ENCODE measurements at regions not wholly inside any gene's neighbourhood (a gene's known extent, or its start where the extent isn't known, plus 50 kb on each side); places are given as distances from the start of the nearest gene placed in this dataset.

- H3K4me2 ChIP-seq (ENCODE audit: insufficient read depth, low read length), result no peak overlapping the region
- no peaks in the 10 kb centered on the region for H3K9me3 ChIP-seq (ENCODE audit: insufficient read depth, low read length, severe bottlenecking)
- ATAC-seq (ENCODE audit: insufficient read depth, low read depth), result no peak
Observed at GRCh38 chrX:10781847-10782530, 161.6 kb upstream of the MID1 start.

GRCh38 chrX:10783451-10783995, 163.1 kb upstream of the MID1 start:
- Histone ChIP-seq H3K79me2 (ENCODE audit: insufficient read depth, low read length) (no peaks in the 10 kb centered on the region), H4K20me1 (ENCODE audit: insufficient read depth, low read length) (no peaks in the 10 kb centered on the region), H3K9ac (ENCODE audit: low read depth, low read length) (no peak overlapping the region), H3K4me1 (ENCODE audit: insufficient read depth, low read length) (no peaks in the 10 kb centered on the region), H3K4me2 (ENCODE audit: insufficient read depth, low read length) (no peak overlapping the region), H3K27me3 (ENCODE audit: insufficient read depth, low read length, poor library complexity) (no peaks in the 10 kb centered on the region), H2AFZ (ENCODE audit: low read depth, low read length) (no peak overlapping the region), H3K9me3 (ENCODE audit: insufficient read depth, low read length, severe bottlenecking) (no peaks in the 10 kb centered on the region), H3K27ac (ENCODE audit: low read length) (no peak overlapping the region), H3K4me3 (ENCODE audit: low read depth in 1 of 2, low read length in 2 of 2) (no peak overlapping the region), H3K36me3 (ENCODE audit: insufficient read depth, low read length) (no peaks in the 10 kb centered on the region)
- no peak for ATAC-seq (ENCODE audit: insufficient read depth, low read depth)
- DNase-seq, result no peak
- TF ChIP-seq EZH2 (IDR thresholded peaks at IDR 0.05; ENCODE audit: borderline replicate concordance, low read depth, low read length, severe bottlenecking) (no peak), CTCF (IDR thresholded peaks at IDR 0.05; ENCODE audit: borderline replicate concordance, extremely low read depth, low read length, poor library complexity, severe bottlenecking) (no peak)

More at GRCh38 chrX:10781847-10782530, 161.6 kb upstream of the MID1 start:
- H3K36me3 ChIP-seq (ENCODE audit: insufficient read depth, low read length), result no peaks in the 10 kb centered on the region
- no peaks in the 10 kb centered on the region for H3K79me2 ChIP-seq (ENCODE audit: insufficient read depth, low read length)
- H3K27me3 ChIP-seq (ENCODE audit: insufficient read depth, low read length, poor library complexity), result no peaks in the 10 kb centered on the region
- no peaks in the 10 kb centered on the region for H3K4me1 ChIP-seq (ENCODE audit: insufficient read depth, low read length)
- no peak overlapping the region for H2AFZ ChIP-seq (ENCODE audit: low read depth, low read length)
- H4K20me1 ChIP-seq (ENCODE audit: insufficient read depth, low read length), result no peaks in the 10 kb centered on the region
- H3K9ac ChIP-seq (ENCODE audit: low read depth, low read length), result no peak overlapping the region
- TF ChIP-seq CTCF (IDR thresholded peaks at IDR 0.05; ENCODE audit: borderline replicate concordance, extremely low read depth, low read length, poor library complexity, severe bottlenecking), result no peak
- DNase-seq, result no peak
- no peak overlapping the region for H3K4me3 ChIP-seq (ENCODE audit: low read depth in 1 of 2, low read length in 2 of 2)
- no peak overlapping the region for H3K27ac ChIP-seq (ENCODE audit: low read length)

- no peak overlapping the region for H3K27ac ChIP-seq (ENCODE audit: low read length)
- no peak overlapping the region for H2AFZ ChIP-seq (ENCODE audit: low read depth, low read length)
- no peaks in the 10 kb centered on the region for H4K20me1 ChIP-seq (ENCODE audit: insufficient read depth, low read length)
- H3K4me3 ChIP-seq (ENCODE audit: low read depth in 1 of 2, low read length in 2 of 2), result no peak overlapping the region
- H3K79me2 ChIP-seq (ENCODE audit: insufficient read depth, low read length), result no peaks in the 10 kb centered on the region
- ATAC-seq (ENCODE audit: insufficient read depth, low read depth) (no peak), DNase-seq (no peak)
- H3K4me2 ChIP-seq (ENCODE audit: insufficient read depth, low read length), result no peak overlapping the region
- H3K27me3 ChIP-seq (ENCODE audit: insufficient read depth, low read length, poor library complexity), result no peaks in the 10 kb centered on the region
- TF ChIP-seq CTCF (IDR thresholded peaks at IDR 0.05; ENCODE audit: borderline replicate concordance, extremely low read depth, low read length, poor library complexity, severe bottlenecking) (no peak), EZH2 (IDR thresholded peaks at IDR 0.05; ENCODE audit: borderline replicate concordance, low read depth, low read length, severe bottlenecking) (no peak)
- H3K4me1 ChIP-seq (ENCODE audit: insufficient read depth, low read length), result no peaks in the 10 kb centered on the region
- no peaks in the 10 kb centered on the region for H3K9me3 ChIP-seq (ENCODE audit: insufficient read depth, low read length, severe bottlenecking)
- H3K9ac ChIP-seq (ENCODE audit: low read depth, low read length), result no peak overlapping the region
- H3K36me3 ChIP-seq (ENCODE audit: insufficient read depth, low read length), result no peaks in the 10 kb centered on the region
Observed at GRCh38 chrX:10787264-10787663, 166.9 kb upstream of the MID1 start.

All from DND-41 (cell line).